Pancreas (tissue), 10 donors: ENCODE measurements at regions not wholly inside any gene's neighbourhood (a gene's known extent, or its start where the extent isn't known, plus 50 kb on each side); places are given as distances from the start of the nearest gene placed in this dataset.
A peak's percentile ranks its signal among the peaks of the same experiment; 100 is the strongest.

Experiments used
- ATAC-seq, 4 donors: fragments of 200-7000 bp; cut with Tn5 transposase; one replicate each; pipeline versions ENCODE4 v1.8.0 to v1.9.1; 2020; ENCODE audit warnings: mild to moderate bottlenecking in 4 of 4, moderate library complexity in 4 of 4
- DNase-seq, 6 donors: peaks; one replicate each; pipeline ENCODE4 v3.0.0-alpha.2; 2020
- FAIRE-seq: peaks from 2 replicates; lab custom pipeline; 2012; peaks lifted over from hg19 to GRCh38; lab: Jason Lieb, UNC
- H3K27ac ChIP-seq, 4 donors: fragments of 200-600 bp; sonication (generic); 1 replicate in 3 of 4; 2 replicates in 1 of 4; pipeline versions ENCODE4 v1.5.0 to v1.8.0; 2020
- H3K27me3 ChIP-seq, 4 donors: fragments of 200-600 bp; one replicate each; pipeline ENCODE4 v1.8.0; 2021
- H3K36me3 ChIP-seq, 3 donors: fragments of 200-600 bp; sonication (generic) in 1 of 3; one replicate each; pipeline versions ENCODE4 v1.5.0 to v1.8.0; 2020 to 2021
- H3K4me1 ChIP-seq, 3 donors: fragments of 200-600 bp; one replicate each; pipeline ENCODE4 v1.8.0; 2021
- H3K4me3 ChIP-seq, 4 donors: fragments of 200-600 bp; sonication (generic) in 2 of 4; one replicate each; pipeline versions ENCODE4 v1.5.0 to v1.8.0; 2020 to 2021
- H3K9me3 ChIP-seq, 4 donors: fragments of 200-600 bp; one replicate each; pipeline ENCODE4 v1.8.0; 2021
- CTCF ChIP-seq, 4 donors: fragments of 200-600 bp; sonication (generic) in 3 of 4; IDR thresholded peaks; one replicate each; pipeline versions ENCODE4 v1.5.0 to v1.8.0; 2021; ENCODE audit warnings: antibody characterized with exemption in 4 of 4
- WGBS, 2 donors: extraction: QIAGEN DNeasy Blood & Tissue Kit; methylation state at CpG; one replicate each; pipeline ENCODE4 v1.1.7; 2013; 5-methylcytosine and 5-hydroxymethylcytosine counted together
- intact Hi-C, 3 donors: fragments of 100-400 bp; cut with DNase I; formaldehyde crosslinking; loops; one replicate each; pipeline versions ENCODE4 v1.11.1 to v1.14.2; 2022
- donor health status: healthy with polysubstance abuse.
- donor health status: DM: no; HTN: no; CAD: no; lungs with moderate emphysema.
- donor health status: DM: no; HTN: no; CAD: no.
- donor health status: control.
- donor health status: control.
- donor health status: Bipolar disorder and iron deficiency.
- donor health status: DM: yes; HTN: yes; CAD: no.
- donor health status: DM: no; HTN: no; CAD: no.
- donor health status: DM: no; HTN: no; CAD: no.
- donor health status: DM: yes; HTN: yes; CAD: no.

- intact Hi-C loops = no loop called here
- DNase-seq = no peak
- Histone ChIP-seq H3K27me3 (no peaks in the 10 kb centered on the region), H3K4me3 (no peak overlapping the region), H3K4me1 (no peaks in the 10 kb centered on the region), H3K27ac (no peak overlapping the region), H3K36me3 (no peaks in the 10 kb centered on the region), H3K9me3 (no peaks in the 10 kb centered on the region)
- no peak for FAIRE-seq
- peak in 1 of 4 donors; percentile 31 for ATAC-seq
- no peak for TF ChIP-seq CTCF (IDR thresholded peaks at IDR 0.05)
- 73 to 74% methylated on average over 7 of the region's 7 CpGs for WGBS, 2 donors
Observed at GRCh38 chr5:61640179-61641021, 308.3 kb downstream of the ZSWIM6 start.

GRCh38 chr5:61641748-61642565 lies 309.9 kb downstream of the ZSWIM6 start:
- 75 to 78% methylated on average over 7 of the region's 7 CpGs for WGBS, 2 donors

GRCh38 chr5:61647672-61648071 lies 315.6 kb downstream of the ZSWIM6 start:
- 84 to 92% methylated on average over 6 of the region's 6 CpGs for WGBS, 2 donors
- Histone ChIP-seq H3K4me1 (no peaks in the 10 kb centered on the region), H3K27me3 (no peaks in the 10 kb centered on the region), H3K4me3 (no peak overlapping the region), H3K36me3 (no peaks in the 10 kb centered on the region), H3K9me3 (no peaks in the 10 kb centered on the region), H3K27ac (no peak overlapping the region)
- FAIRE-seq (no peak), DNase-seq (no peak), ATAC-seq (peak in 1 of 4 donors; percentile 29)
- no peak for TF ChIP-seq CTCF (IDR thresholded peaks at IDR 0.05)
- intact Hi-C loops = no loop called here

More at GRCh38 chr5:61641748-61642565, 309.9 kb downstream of the ZSWIM6 start:
- no peaks in the 10 kb centered on the region for H3K4me1 ChIP-seq
- ATAC-seq (peak in 3 of 4 donors; percentile 67 to 68 (median 67)), DNase-seq (no peak), FAIRE-seq (no peak)
- intact Hi-C loops = no loop called here
- no peak overlapping the region for H3K27ac ChIP-seq
- TF ChIP-seq CTCF (IDR thresholded peaks at IDR 0.05) = no peak
- no peaks in the 10 kb centered on the region for H3K9me3 ChIP-seq
- H3K4me3 ChIP-seq = no peak overlapping the region
- no peaks in the 10 kb centered on the region for H3K36me3 ChIP-seq
- no peaks in the 10 kb centered on the region for H3K27me3 ChIP-seq

GRCh38 chr5:61649231-61649630 lies 317.2 kb downstream of the ZSWIM6 start:
- ATAC-seq = no peak
- H3K27me3 ChIP-seq = no peaks in the 10 kb centered on the region
- H3K9me3 ChIP-seq = no peaks in the 10 kb centered on the region
- H3K4me3 ChIP-seq = no peak overlapping the region
- no peaks in the 10 kb centered on the region for H3K4me1 ChIP-seq
- no peaks in the 10 kb centered on the region for H3K36me3 ChIP-seq
- 87 to 93% methylated on average over 4 of the region's 4 CpGs for WGBS, 2 donors
- FAIRE-seq = no peak
- no peak for TF ChIP-seq CTCF (IDR thresholded peaks at IDR 0.05)
- intact Hi-C loops = no loop called here
- DNase-seq = no peak
- no peak overlapping the region for H3K27ac ChIP-seq
